Stimulated activated CD4-positive, alpha-beta T cell treated with anti-CD3 and anti-CD28 coated beads, Interleukin-2, amount 100 ng/mL, for 24 hours (primary cell): ENCODE measurements at regions not wholly inside any gene's neighbourhood (a gene's known extent, or its start where the extent isn't known, plus 50 kb on each side); places are given as distances from the start of the nearest gene placed in this dataset.

ENCODE experiments used
- DNase-seq, 2 donors: peaks; one replicate each; pipeline ENCODE4 v3.0.0-alpha.2; 2020

GRCh38 chrX:149992918-149993317 is 54.6 kb upstream of the EOLA2 start:
- DNase-seq, result no peak

GRCh38 chrX:149993989-149994388 is 55.7 kb upstream of the EOLA2 start:
- DNase-seq, result no peak

- no peak for DNase-seq
These were observed 58.2 kb upstream of the EOLA2 start for GRCh38 chrX:149996515-149996914.

GRCh38 chrX:150005027-150005426 is 66.7 kb upstream of the EOLA2 start:
- DNase-seq, result no peak

- no peak for DNase-seq
These were observed 69.1 kb upstream of the EOLA2 start for GRCh38 chrX:150007356-150007755.

- DNase-seq, result no peak
These were observed 74.5 kb upstream of the EOLA2 start for GRCh38 chrX:150012647-150013381.

- no peak for DNase-seq
These were observed 76.2 kb upstream of the EOLA2 start for GRCh38 chrX:150014525-150014924.

GRCh38 chrX:150017868-150018267 is 79.6 kb upstream of the EOLA2 start:
- no peak for DNase-seq

- no peak for DNase-seq
These were observed 80.7 kb upstream of the EOLA2 start for GRCh38 chrX:150018931-150019361.

GRCh38 chrX:150028692-150029091 is 90.4 kb upstream of the EOLA2 start:
- no peak for DNase-seq

- no peak for DNase-seq
These were observed 94.5 kb upstream of the EOLA2 start for GRCh38 chrX:150032742-150033141.

- no peak for DNase-seq
These were observed 96.5 kb upstream of the EOLA2 start for GRCh38 chrX:150034788-150035187.

GRCh38 chrX:150035531-150035930 is 97.2 kb upstream of the EOLA2 start:
- no peak for DNase-seq

- no peak for DNase-seq
These were observed 97.9 kb upstream of the EOLA2 start for GRCh38 chrX:150036181-150036580.

GRCh38 chrX:150036641-150037040 is 98.3 kb upstream of the EOLA2 start:
- no peak for DNase-seq

GRCh38 chrX:150037041-150037440 is 98.8 kb upstream of the EOLA2 start:
- no peak for DNase-seq

- DNase-seq, result no peak
These were observed 100.0 kb upstream of the EOLA2 start for GRCh38 chrX:150038315-150038714.

- no peak for DNase-seq
These were observed 100.8 kb upstream of the EOLA2 start for GRCh38 chrX:150038986-150039599.

- no peak for DNase-seq
These were observed 102.9 kb upstream of the EOLA2 start for GRCh38 chrX:150041208-150041607.

- DNase-seq, result no peak
These were observed 106.3 kb upstream of the EOLA2 start for GRCh38 chrX:150044556-150044955.

- no peak for DNase-seq
These were observed 109.5 kb upstream of the EOLA2 start for GRCh38 chrX:150047818-150048217.

GRCh38 chrX:150049647-150050046 is 111.4 kb upstream of the EOLA2 start:
- no peak for DNase-seq

GRCh38 chrX:150050387-150050786 is 112.1 kb upstream of the EOLA2 start:
- DNase-seq, result no peak

- DNase-seq, result no peak
These were observed 112.8 kb upstream of the EOLA2 start for GRCh38 chrX:150051096-150051495.

- no peak for DNase-seq
These were observed 113.9 kb upstream of the EOLA2 start for GRCh38 chrX:150052226-150052625.
